Caki2 (cell line): ENCODE measurements at regions not wholly inside any gene's neighbourhood (a gene's known extent, or its start where the extent isn't known, plus 50 kb on each side); places are given as distances from the start of the nearest gene placed in this dataset.

Experiments used
- DNase-seq: peaks from one replicate; pipeline ENCODE4 v3.0.0-alpha.2; 2015; ENCODE audit warnings: low read depth
- in situ Hi-C: cut with HindIII; loops from 2 replicates; pipeline ENCODE4 v1.10.0; 2016; ENCODE audit warnings: low sequenced_read_pairs, low pct_unique_long_range_greater_than_20kb, mixed read lengths

- DNase-seq, result no peak
- in situ Hi-C loops, result no loop called here
These were observed 285.4 kb downstream of the BAMBI start for GRCh38 chr10:28962768-28963167.

GRCh38 chr10:28963539-28964221 lies 286.4 kb downstream of the BAMBI start:
- in situ Hi-C loops, result no loop called here
- DNase-seq, result no peak

GRCh38 chr10:28965937-28966336 lies 288.6 kb downstream of the BAMBI start:
- in situ Hi-C loops, result no loop called here
- no peak for DNase-seq

- in situ Hi-C loops, result no loop called here
These were observed 289.7 kb downstream of the BAMBI start for GRCh38 chr10:28967031-28967430.

DNA sequence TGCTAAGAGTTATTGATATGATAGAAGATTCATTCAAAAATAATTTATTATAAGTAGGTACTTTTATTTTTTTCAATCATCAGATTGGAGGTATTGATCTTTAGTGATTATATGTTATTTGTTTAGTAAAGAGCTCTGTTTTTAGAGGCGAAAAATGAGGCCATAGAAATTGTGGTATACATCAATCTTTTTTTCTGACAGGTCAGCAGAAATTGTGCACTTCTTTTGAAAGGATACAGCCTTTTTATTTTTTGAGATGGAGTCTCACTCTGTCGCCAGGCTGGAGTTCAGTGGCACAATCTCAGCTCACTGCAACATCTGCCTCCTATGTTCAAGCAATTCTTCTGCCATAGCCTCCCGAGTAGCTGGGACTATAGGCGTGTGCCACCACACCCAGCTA lies 292.1 kb downstream of the BAMBI start:
- in situ Hi-C loops, result no loop called here
- DNase-seq, result no peak

More at GRCh38 chr10:28967031-28967430, 289.7 kb downstream of the BAMBI start:
- DNase-seq, result no peak

- DNase-seq, result no peak
- in situ Hi-C loops, result no loop called here
These were observed 292.9 kb downstream of the BAMBI start for GRCh38 chr10:28970231-28970630.

DNA sequence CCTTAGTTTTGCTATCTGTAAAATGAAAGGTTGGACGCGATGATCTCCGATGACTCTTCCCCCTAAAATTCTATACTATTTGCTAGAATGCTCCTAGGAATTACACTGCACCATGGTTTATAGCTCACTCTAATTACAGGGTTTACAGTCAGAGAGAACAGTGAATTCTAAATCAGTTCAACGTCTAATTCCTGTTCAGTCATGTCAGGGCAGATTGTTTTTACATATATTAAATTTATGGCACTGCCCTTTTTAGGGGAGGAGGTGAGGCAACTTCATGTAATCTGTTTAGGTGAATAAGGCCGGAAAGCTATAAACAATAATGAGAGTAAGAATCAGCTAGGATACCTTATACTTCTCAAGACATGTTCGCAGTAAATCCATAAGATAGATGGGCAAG lies 293.9 kb downstream of the BAMBI start:
- DNase-seq, result no peak
- in situ Hi-C loops, result no loop called here

GRCh38 chr10:28971764-28972163 lies 294.4 kb downstream of the BAMBI start:
- DNase-seq, result no peak
- in situ Hi-C loops, result no loop called here

GRCh38 chr10:28973309-28973972 lies 296.1 kb downstream of the BAMBI start:
- no peak for DNase-seq
- in situ Hi-C loops, result no loop called here

- peak; percentile 97 for DNase-seq
These were observed 298.7 kb downstream of the BAMBI start for GRCh38 chr10:28975891-28976531.

GRCh38 chr10:28977518-28977917 lies 300.2 kb downstream of the BAMBI start:
- in situ Hi-C loops, result no loop called here
- no peak for DNase-seq

More at GRCh38 chr10:28975891-28976531, 298.7 kb downstream of the BAMBI start:
- in situ Hi-C loops, result no loop called here

- in situ Hi-C loops, result no loop called here
- no peak for DNase-seq
These were observed 302.9 kb downstream of the BAMBI start for GRCh38 chr10:28980264-28980663.

GRCh38 chr10:28981007-28981406 lies 303.7 kb downstream of the BAMBI start:
- in situ Hi-C loops, result no loop called here
- DNase-seq, result no peak

DNA sequence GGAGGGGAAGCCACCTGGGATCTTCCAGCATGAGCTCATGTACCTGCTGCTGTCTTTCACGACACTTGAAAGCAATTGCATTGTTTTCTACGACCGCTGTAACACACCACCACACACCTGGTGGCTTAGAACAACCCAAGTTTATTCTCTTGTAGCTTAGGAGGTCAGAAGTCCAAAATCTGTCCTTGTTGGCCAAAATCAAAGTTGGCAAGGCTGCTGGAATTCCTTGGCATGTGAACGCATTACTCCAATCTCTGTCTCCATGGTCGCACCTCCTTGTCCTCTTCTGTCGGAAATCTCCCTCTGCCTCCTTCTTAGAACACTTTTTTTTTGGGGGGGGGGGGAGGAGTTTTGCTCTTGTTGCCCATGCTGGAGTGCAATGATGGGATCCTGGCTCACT lies 305.7 kb downstream of the BAMBI start:
- no peak for DNase-seq
- in situ Hi-C loops, result no loop called here

- in situ Hi-C loops, result no loop called here
- DNase-seq, result no peak
These were observed 305.1 kb upstream of the LYZL1 start for GRCh38 chr10:28983799-28984198.

- in situ Hi-C loops, result no loop called here
- DNase-seq, result peak; percentile 86
These were observed 304.4 kb upstream of the LYZL1 start for GRCh38 chr10:28984431-28984830.

GRCh38 chr10:28985137-28985885 lies 303.6 kb upstream of the LYZL1 start:
- DNase-seq, result no peak
- in situ Hi-C loops, result no loop called here

DNA sequence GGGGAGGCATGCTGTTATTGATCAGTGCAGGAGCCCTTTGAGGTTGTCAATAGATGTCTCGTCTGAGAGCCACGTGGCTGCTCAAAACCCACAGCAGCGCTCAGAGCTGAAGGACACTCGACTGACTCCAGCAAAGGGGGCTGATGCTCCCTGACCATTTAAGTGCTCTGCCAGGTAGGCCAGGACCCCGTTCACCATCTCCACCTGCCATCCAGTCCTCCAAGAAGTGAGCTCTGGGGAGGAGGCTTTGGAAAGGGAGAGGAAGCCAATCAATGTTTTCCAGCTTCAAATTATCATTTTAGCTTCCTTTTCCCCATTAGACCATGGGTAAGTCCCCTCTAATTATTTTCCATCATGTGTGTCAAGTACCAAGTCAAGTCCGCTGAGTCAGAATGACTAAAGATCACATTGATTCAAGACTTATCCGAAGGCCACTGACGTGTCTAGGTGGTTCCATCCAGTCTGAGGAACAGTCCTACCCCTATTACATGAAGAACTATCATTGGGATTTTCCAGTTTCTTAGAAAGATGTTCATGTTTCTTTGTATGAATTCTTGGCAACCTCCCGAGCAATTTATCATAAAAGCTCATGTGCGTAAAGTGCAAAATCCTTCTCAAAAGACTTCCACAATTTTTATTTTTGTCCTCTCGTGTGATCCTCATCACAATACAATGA lies 302.6 kb upstream of the LYZL1 start:
- peak; percentile 88 for DNase-seq
- in situ Hi-C loops, result no loop called here
